Panc1 (cell line): ENCODE measurements at regions not wholly inside any gene's neighbourhood (a gene's known extent, or its start where the extent isn't known, plus 50 kb on each side); places are given as distances from the start of the nearest gene placed in this dataset.
A peak's percentile ranks its signal among the peaks of the same experiment; 100 is the strongest.

Experiments
- ATAC-seq: fragments of 200-7000 bp; cut with Tn5 transposase; 2 replicates; pipeline ENCODE4 v1.9.1; 2020; ENCODE audit warnings: mild to moderate bottlenecking, moderate library complexity
- BruUV-seq: library from RNA; stranded (reverse); fragments of 400-500 nt; replicated peaks from 2 replicates; lab custom pipeline; 2021; lab: Mats Ljungman, UMichigan
- CTCF ChIA-PET: fragments of 300-600 bp; sonication (Branson Sonifier 250); formaldehyde crosslinking; loops from one replicate; lab custom pipeline; 2022; ENCODE audit warnings: antibody characterized with exemption; lab: Charles Lee
- POLR2A ChIA-PET: fragments of 300-600 bp; sonication (Branson Sonifier 250); formaldehyde crosslinking; loops from one replicate; lab custom pipeline; 2022; ENCODE audit warnings: antibody characterized with exemption; lab: Charles Lee
- DNase-seq: peaks from one replicate; pipeline ENCODE4 v3.0.0-alpha.2; 2010; ENCODE audit warnings: low read depth, low spot score
- H3K27ac ChIP-seq: 2 replicates; pipeline ENCODE4 v1.5.1; 2011; ENCODE audit warnings: mild to moderate bottlenecking, low read length, inconsistent platforms
- H3K27me3 ChIP-seq: fragments of 200-500 bp; sonication (Bioruptor generic); 2 replicates; pipeline ENCODE4 v1.6.0; 2014; ENCODE audit warnings: low read length, inconsistent platforms; ENCODE audit not compliant: control insufficient read depth, insufficient read depth
- H3K36me3 ChIP-seq: fragments of 200-500 bp; sonication (Bioruptor generic); 2 replicates; pipeline ENCODE4 v1.5.1; 2014; ENCODE audit warnings: inconsistent platforms, mild to moderate bottlenecking, low read length, moderate library complexity; ENCODE audit not compliant: control insufficient read depth, insufficient read depth
- H3K4me1 ChIP-seq: 2 replicates; pipeline ENCODE4 v1.5.1; 2011; ENCODE audit warnings: inconsistent platforms, mild to moderate bottlenecking, low read length, moderate library complexity; ENCODE audit not compliant: control insufficient read depth, insufficient read depth
- H3K4me3 ChIP-seq, 2 experiments: 2 replicates each; pipeline ENCODE4 v1.5.1; 2011 to 2012; ENCODE audit warnings: low read depth in 2 of 2, low read length in 2 of 2, mild to moderate bottlenecking in 2 of 2, inconsistent platforms in 1 of 2, moderate library complexity in 1 of 2
- H3K9me3 ChIP-seq: fragments of 200-500 bp; sonication (Bioruptor generic); 2 replicates; pipeline ENCODE4 v1.5.1; 2014; ENCODE audit warnings: low read depth, mild to moderate bottlenecking, inconsistent platforms, low read length, moderate library complexity; ENCODE audit not compliant: control insufficient read depth, insufficient read depth
- POLR2AphosphoS5 ChIP-seq: IDR thresholded peaks from 2 replicates; pipeline ENCODE4 v1.6.1; 2012; ENCODE audit warnings: mild to moderate bottlenecking, low read depth, low read length, moderate library complexity
- SIN3A ChIP-seq: IDR thresholded peaks from 2 replicates; pipeline ENCODE4 v1.6.1; 2012; ENCODE audit warnings: low read depth, mild to moderate bottlenecking, low read length, moderate library complexity, borderline replicate concordance; ENCODE audit not compliant: insufficient read depth
- TCF7L2 ChIP-seq: IDR thresholded peaks from 2 replicates; pipeline ENCODE4 v1.6.1; 2011; ENCODE audit warnings: mild to moderate bottlenecking, low read depth, low read length, inconsistent platforms
- in situ Hi-C: cut with HindIII; loops from 2 replicates; pipeline ENCODE4 v1.10.0; 2016; ENCODE audit warnings: low sequenced_read_pairs, low pct_unique_long_range_greater_than_20kb
- intact Hi-C: fragments of 100-400 bp; cut with micrococcal nuclease; formaldehyde crosslinking; loops from one replicate; pipeline ENCODE4 v1.10.0; 2022; ENCODE audit not compliant: unreplicated experiment
- TF ChIP-seq, protein P1 (sequence below), 2 experiments: IDR thresholded peaks; 2 replicates each; pipeline ENCODE4 v1.6.1; 2011 to 2012; ENCODE audit warnings: low read depth in 2 of 2, control low read depth in 1 of 2, low read length in 1 of 2, mild to moderate bottlenecking in 1 of 2, moderate library complexity in 1 of 2; ENCODE audit not compliant: insufficient read depth in 1 of 2
- TF ChIP-seq, protein P2 (sequence below): fragments of 450-650 bp; IDR thresholded peaks from 2 replicates; pipeline ENCODE4 v1.5.1; 2017; ENCODE audit warnings: mild to moderate bottlenecking

DNA sequence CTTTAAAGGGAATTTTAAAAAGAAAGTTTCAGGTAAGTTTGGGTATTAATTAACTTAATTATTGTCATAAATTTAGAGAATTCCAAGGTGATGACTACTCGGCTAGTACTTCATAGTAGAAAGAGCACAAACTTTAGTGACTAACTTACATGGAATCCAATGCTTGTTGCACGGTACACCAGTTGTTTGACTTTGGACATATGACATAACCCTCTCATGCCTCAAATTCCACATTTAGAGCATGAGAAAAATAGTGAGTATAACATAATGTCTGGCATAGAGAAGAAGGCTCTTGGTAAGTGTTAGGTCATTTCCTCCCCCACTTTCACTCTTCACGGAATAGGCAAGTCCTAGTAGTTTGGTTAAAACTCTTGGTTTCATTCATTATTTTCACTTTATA lies 1249.4 kb upstream of the SLC10A2 start:
- Histone ChIP-seq H3K4me1 (no peaks in the 10 kb centered on the region), H3K36me3 (no peaks in the 10 kb centered on the region), H3K9me3 (no peaks in the 10 kb centered on the region), H3K4me3 (no peak overlapping the region), H3K27me3 (no peaks in the 10 kb centered on the region), H3K27ac (no peak overlapping the region)
- intact Hi-C loops (no loop called here), in situ Hi-C loops (no loop called here)
- ChIA-PET CTCF (no interaction called here), POLR2A (no interaction called here)
- ATAC-seq (no peak), DNase-seq (peak; percentile 20)
- TF ChIP-seq SIN3A (no peak), TCF7L2 (no peak), POLR2AphosphoS5 (no peak)
- TF ChIP-seq, protein P1, sequence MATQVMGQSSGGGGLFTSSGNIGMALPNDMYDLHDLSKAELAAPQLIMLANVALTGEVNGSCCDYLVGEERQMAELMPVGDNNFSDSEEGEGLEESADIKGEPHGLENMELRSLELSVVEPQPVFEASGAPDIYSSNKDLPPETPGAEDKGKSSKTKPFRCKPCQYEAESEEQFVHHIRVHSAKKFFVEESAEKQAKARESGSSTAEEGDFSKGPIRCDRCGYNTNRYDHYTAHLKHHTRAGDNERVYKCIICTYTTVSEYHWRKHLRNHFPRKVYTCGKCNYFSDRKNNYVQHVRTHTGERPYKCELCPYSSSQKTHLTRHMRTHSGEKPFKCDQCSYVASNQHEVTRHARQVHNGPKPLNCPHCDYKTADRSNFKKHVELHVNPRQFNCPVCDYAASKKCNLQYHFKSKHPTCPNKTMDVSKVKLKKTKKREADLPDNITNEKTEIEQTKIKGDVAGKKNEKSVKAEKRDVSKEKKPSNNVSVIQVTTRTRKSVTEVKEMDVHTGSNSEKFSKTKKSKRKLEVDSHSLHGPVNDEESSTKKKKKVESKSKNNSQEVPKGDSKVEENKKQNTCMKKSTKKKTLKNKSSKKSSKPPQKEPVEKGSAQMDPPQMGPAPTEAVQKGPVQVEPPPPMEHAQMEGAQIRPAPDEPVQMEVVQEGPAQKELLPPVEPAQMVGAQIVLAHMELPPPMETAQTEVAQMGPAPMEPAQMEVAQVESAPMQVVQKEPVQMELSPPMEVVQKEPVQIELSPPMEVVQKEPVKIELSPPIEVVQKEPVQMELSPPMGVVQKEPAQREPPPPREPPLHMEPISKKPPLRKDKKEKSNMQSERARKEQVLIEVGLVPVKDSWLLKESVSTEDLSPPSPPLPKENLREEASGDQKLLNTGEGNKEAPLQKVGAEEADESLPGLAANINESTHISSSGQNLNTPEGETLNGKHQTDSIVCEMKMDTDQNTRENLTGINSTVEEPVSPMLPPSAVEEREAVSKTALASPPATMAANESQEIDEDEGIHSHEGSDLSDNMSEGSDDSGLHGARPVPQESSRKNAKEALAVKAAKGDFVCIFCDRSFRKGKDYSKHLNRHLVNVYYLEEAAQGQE (IDR thresholded peaks at IDR 0.05; ENCODE audit: insufficient read depth in 1 of 2, low read depth in 2 of 2, low read length in 1 of 2), result no peak
- TF ChIP-seq, protein P2, sequence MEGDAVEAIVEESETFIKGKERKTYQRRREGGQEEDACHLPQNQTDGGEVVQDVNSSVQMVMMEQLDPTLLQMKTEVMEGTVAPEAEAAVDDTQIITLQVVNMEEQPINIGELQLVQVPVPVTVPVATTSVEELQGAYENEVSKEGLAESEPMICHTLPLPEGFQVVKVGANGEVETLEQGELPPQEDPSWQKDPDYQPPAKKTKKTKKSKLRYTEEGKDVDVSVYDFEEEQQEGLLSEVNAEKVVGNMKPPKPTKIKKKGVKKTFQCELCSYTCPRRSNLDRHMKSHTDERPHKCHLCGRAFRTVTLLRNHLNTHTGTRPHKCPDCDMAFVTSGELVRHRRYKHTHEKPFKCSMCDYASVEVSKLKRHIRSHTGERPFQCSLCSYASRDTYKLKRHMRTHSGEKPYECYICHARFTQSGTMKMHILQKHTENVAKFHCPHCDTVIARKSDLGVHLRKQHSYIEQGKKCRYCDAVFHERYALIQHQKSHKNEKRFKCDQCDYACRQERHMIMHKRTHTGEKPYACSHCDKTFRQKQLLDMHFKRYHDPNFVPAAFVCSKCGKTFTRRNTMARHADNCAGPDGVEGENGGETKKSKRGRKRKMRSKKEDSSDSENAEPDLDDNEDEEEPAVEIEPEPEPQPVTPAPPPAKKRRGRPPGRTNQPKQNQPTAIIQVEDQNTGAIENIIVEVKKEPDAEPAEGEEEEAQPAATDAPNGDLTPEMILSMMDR, result no peak
- no TSS peak for BruUV-seq

DNA sequence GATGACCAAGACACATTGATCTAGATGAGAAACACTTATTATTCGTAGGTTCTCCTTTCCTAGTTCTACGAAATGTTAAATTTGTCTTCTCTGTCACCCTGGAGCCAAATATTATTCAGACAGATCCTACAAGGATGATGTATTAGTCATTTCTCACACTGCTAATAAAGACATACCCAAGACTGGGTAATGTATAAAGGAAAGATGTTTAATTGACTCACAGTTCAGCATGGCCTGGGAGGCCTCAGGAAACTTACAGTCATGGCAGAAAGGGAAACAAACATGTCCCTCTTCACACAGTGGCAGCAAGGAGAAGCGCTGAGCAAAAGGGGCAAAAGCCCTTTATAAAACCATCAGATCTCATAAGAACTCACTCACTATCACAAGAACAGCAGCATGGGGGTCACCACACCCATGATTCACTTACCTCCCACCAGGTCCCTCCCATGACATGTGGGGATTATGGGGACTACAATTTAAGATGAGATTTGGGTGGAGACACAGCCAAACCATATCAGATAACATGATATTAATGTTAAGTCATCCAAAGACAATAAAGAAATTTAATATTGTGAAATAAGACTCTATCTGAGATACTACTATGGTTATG lies 1248.8 kb upstream of the SLC10A2 start:
- no peak overlapping the region for H3K27ac ChIP-seq
- ATAC-seq (no peak), DNase-seq (no peak)
- no peaks in the 10 kb centered on the region for H3K27me3 ChIP-seq
- no peaks in the 10 kb centered on the region for H3K9me3 ChIP-seq
- in situ Hi-C loops (no loop called here), intact Hi-C loops (no loop called here)
- no TSS peak for BruUV-seq
- no peaks in the 10 kb centered on the region for H3K4me1 ChIP-seq
- ChIA-PET CTCF (no interaction called here), POLR2A (no interaction called here)
- H3K4me3 ChIP-seq, result no peak overlapping the region
- H3K36me3 ChIP-seq, result no peaks in the 10 kb centered on the region
- TF ChIP-seq SIN3A, result no peak
- TF ChIP-seq TCF7L2, result no peak
- no peak for TF ChIP-seq POLR2AphosphoS5
- TF ChIP-seq, protein P1 (IDR thresholded peaks at IDR 0.05; ENCODE audit: insufficient read depth in 1 of 2, low read depth in 2 of 2, low read length in 1 of 2), result no peak
- TF ChIP-seq, protein P2, result no peak
